GM12878 (cell line): ENCODE measurements at regions not wholly inside any gene's neighbourhood (a gene's known extent, or its start where the extent isn't known, plus 50 kb on each side); places are given as distances from the start of the nearest gene placed in this dataset.

Experiments
- CHD4 ChIP-seq: fragments of 200-600 bp; sonication (generic); IDR thresholded peaks from 2 replicates; pipeline ENCODE4 v1.6.1; 2016; ENCODE audit warnings: mild to moderate bottlenecking
- CREB1 ChIP-seq: IDR thresholded peaks from 2 replicates; pipeline ENCODE4 v1.6.1; 2012; ENCODE audit warnings: low read depth, mild to moderate bottlenecking, inconsistent platforms
- CTCF ChIP-seq, 3 experiments: IDR thresholded peaks in 2 of 3; conservative IDR thresholded peaks in 1 of 3; 2 replicates each; pipeline ENCODE4 v1.5.1; 2011; ENCODE audit warnings: low read depth in 3 of 3, low read length in 3 of 3, mild to moderate bottlenecking in 3 of 3, control low read depth in 2 of 3, moderate library complexity in 2 of 3, inconsistent platforms in 1 of 3, mixed read lengths in 1 of 3; ENCODE audit not compliant: control insufficient read depth in 2 of 3, insufficient read depth in 1 of 3; ENCODE audit errors: extremely low read depth in 1 of 3
- EZH2 ChIP-seq: IDR thresholded peaks from 2 replicates; pipeline ENCODE4 v1.6.1; 2012; ENCODE audit warnings: low read depth, mild to moderate bottlenecking, control low read depth, inconsistent platforms, low read length, borderline replicate concordance; ENCODE audit not compliant: control insufficient read depth
- POLR2A ChIP-seq: IDR thresholded peaks from 2 replicates; pipeline ENCODE4 v1.6.1; 2011; ENCODE audit warnings: low read depth, mild to moderate bottlenecking, low read length
- STAT1 ChIP-seq: fragments of 450-650 bp; conservative IDR thresholded peaks from 2 replicates; pipeline ENCODE4 v1.6.1; 2014; ENCODE audit warnings: antibody characterized with exemption, mild to moderate bottlenecking
- ZBTB40 ChIP-seq: fragments of 450-650 bp; IDR thresholded peaks from 2 replicates; pipeline ENCODE4 v1.6.1; 2016; ENCODE audit warnings: mild to moderate bottlenecking, moderate library complexity, borderline replicate concordance

- TF ChIP-seq EZH2 (no peak), CREB1 (no peak), ZBTB40 (no peak), CHD4 (no peak), STAT1 (no peak), CTCF (IDR thresholded peaks at IDR 0.05 in 2 of 3, conservative IDR thresholded peaks at IDR 0.05 in 1 of 3; ENCODE audit: control insufficient read depth in 2 of 3, extremely low read depth in 1 of 3, insufficient read depth in 1 of 3, low read depth in 3 of 3, low read length in 3 of 3) (no peak), POLR2A (no peak)
These were observed 133.9 kb downstream of the CAAP1 start for GRCh38 chr9:26758655-26759054.
